ENCODE measurements at regions not wholly inside any gene's neighbourhood (a gene's known extent, or its start where the extent isn't known, plus 50 kb on each side); places are given as distances from the start of the nearest gene placed in this dataset.
"Not testable (repeated sequence)": the region's sequence is repeated elsewhere in the genome, so short reads cannot be mapped to it uniquely, and the experiment has no call there.

- peaks cover 11% of the 10 kb centered on the region for H3K36me3 Mint-ChIP-seq
Measured at GRCh38 chr1:832136-832535, 91.6 kb upstream of the SAMD11 start.

GRCh38 chr1:833226-833625 is 90.5 kb upstream of the SAMD11 start:
- H3K27ac Mint-ChIP-seq; H3K9me3 Mint-ChIP-seq; H3K27me3 Mint-ChIP-seq (ENCODE audit: low read depth); DNase-seq (ENCODE audit: low spot score in 2 of 2, unreplicated experiment in 2 of 2); H3K4me3 Mint-ChIP-seq: not testable (repeated sequence)
- peaks cover 11% of the 10 kb centered on the region for H3K36me3 Mint-ChIP-seq
- H3K4me1 Mint-ChIP-seq = peaks cover 21% of the 10 kb centered on the region

More at GRCh38 chr1:832136-832535, 91.6 kb upstream of the SAMD11 start:
- Mint-ChIP-seq H3K4me3 (no peak overlapping the region), H3K27ac (no peak overlapping the region), H3K9me3 (no peaks in the 10 kb centered on the region), H3K4me1 (peaks cover 20% of the 10 kb centered on the region), H3K27me3 (ENCODE audit: low read depth) (peaks cover 1% of the 10 kb centered on the region)
- no peak for DNase-seq (ENCODE audit: low spot score in 2 of 2, unreplicated experiment in 2 of 2)
- TF ChIP-seq CTCF (IDR thresholded peaks at IDR 0.05; ENCODE audit: unreplicated experiment) = no peak

GRCh38 chr1:835509-835908 is 88.2 kb upstream of the SAMD11 start:
- Mint-ChIP-seq H3K4me1 (peaks cover 24% of the 10 kb centered on the region), H3K36me3 (peaks cover 11% of the 10 kb centered on the region)
- not testable (repeated sequence) for H3K27ac Mint-ChIP-seq; H3K4me3 Mint-ChIP-seq; H3K9me3 Mint-ChIP-seq; H3K27me3 Mint-ChIP-seq (ENCODE audit: low read depth); DNase-seq (ENCODE audit: low spot score in 2 of 2, unreplicated experiment in 2 of 2)

- not testable (repeated sequence) for H3K4me3 Mint-ChIP-seq; H3K36me3 Mint-ChIP-seq; H3K27me3 Mint-ChIP-seq (ENCODE audit: low read depth); H3K9me3 Mint-ChIP-seq; H3K27ac Mint-ChIP-seq; DNase-seq (ENCODE audit: low spot score in 2 of 2, unreplicated experiment in 2 of 2)
- peaks cover 16% of the 10 kb centered on the region for H3K4me1 Mint-ChIP-seq
Measured at GRCh38 chr1:837601-838000, 86.1 kb upstream of the SAMD11 start.

- not testable (repeated sequence) for H3K27me3 Mint-ChIP-seq (ENCODE audit: low read depth); H3K9me3 Mint-ChIP-seq; H3K27ac Mint-ChIP-seq; H3K4me3 Mint-ChIP-seq; H3K36me3 Mint-ChIP-seq; DNase-seq (ENCODE audit: low spot score in 2 of 2, unreplicated experiment in 2 of 2)
- peaks cover 14% of the 10 kb centered on the region for H3K4me1 Mint-ChIP-seq
Measured at GRCh38 chr1:838291-838690, 85.4 kb upstream of the SAMD11 start.

GRCh38 chr1:840592-840991 is 83.1 kb upstream of the SAMD11 start:
- H3K36me3 Mint-ChIP-seq; H3K27ac Mint-ChIP-seq; H3K27me3 Mint-ChIP-seq (ENCODE audit: low read depth); H3K9me3 Mint-ChIP-seq; H3K4me3 Mint-ChIP-seq; DNase-seq (ENCODE audit: low spot score in 2 of 2, unreplicated experiment in 2 of 2): not testable (repeated sequence)
- peaks cover 28% of the 10 kb centered on the region for H3K4me1 Mint-ChIP-seq

GRCh38 chr1:841671-842425 is 81.9 kb upstream of the SAMD11 start:
- not testable (repeated sequence) for H3K36me3 Mint-ChIP-seq; DNase-seq (ENCODE audit: low spot score in 2 of 2, unreplicated experiment in 2 of 2); H3K9me3 Mint-ChIP-seq; H3K27me3 Mint-ChIP-seq (ENCODE audit: low read depth); H3K27ac Mint-ChIP-seq; H3K4me3 Mint-ChIP-seq
- peaks cover 35% of the 10 kb centered on the region for H3K4me1 Mint-ChIP-seq

GRCh38 chr1:842799-843198 is 80.9 kb upstream of the SAMD11 start:
- not testable (repeated sequence) for H3K27ac Mint-ChIP-seq; H3K9me3 Mint-ChIP-seq; H3K27me3 Mint-ChIP-seq (ENCODE audit: low read depth); H3K36me3 Mint-ChIP-seq; H3K4me3 Mint-ChIP-seq; DNase-seq (ENCODE audit: low spot score in 2 of 2, unreplicated experiment in 2 of 2)
- H3K4me1 Mint-ChIP-seq = peaks cover 35% of the 10 kb centered on the region

GRCh38 chr1:843946-844345 is 79.8 kb upstream of the SAMD11 start:
- not testable (repeated sequence) for DNase-seq (ENCODE audit: low spot score in 2 of 2, unreplicated experiment in 2 of 2); H3K36me3 Mint-ChIP-seq; H3K27me3 Mint-ChIP-seq (ENCODE audit: low read depth); H3K4me3 Mint-ChIP-seq; H3K9me3 Mint-ChIP-seq
- Mint-ChIP-seq H3K27ac (peak overlapping the region; percentile 34), H3K4me1 (peaks cover 27% of the 10 kb centered on the region)

GRCh38 chr1:844472-845026 is 79.2 kb upstream of the SAMD11 start:
- no peaks in the 10 kb centered on the region for H3K27me3 Mint-ChIP-seq (ENCODE audit: low read depth)
- no peak overlapping the region for H3K4me3 Mint-ChIP-seq
- no peak for TF ChIP-seq CTCF (IDR thresholded peaks at IDR 0.05; ENCODE audit: unreplicated experiment)
- H3K27ac Mint-ChIP-seq = peak overlapping the region; percentile 34
- H3K9me3 Mint-ChIP-seq = no peaks in the 10 kb centered on the region
- no peaks in the 10 kb centered on the region for H3K36me3 Mint-ChIP-seq
- H3K4me1 Mint-ChIP-seq = peaks cover 25% of the 10 kb centered on the region
- DNase-seq (ENCODE audit: low spot score in 2 of 2, unreplicated experiment in 2 of 2) = no peak

GRCh38 chr1:845641-846040 is 78.1 kb upstream of the SAMD11 start:
- not testable (repeated sequence) for H3K4me3 Mint-ChIP-seq; H3K27me3 Mint-ChIP-seq (ENCODE audit: low read depth)
- peak overlapping the region; percentile 86 for H3K27ac Mint-ChIP-seq

GRCh38 chr1:849873-850272 is 73.8 kb upstream of the SAMD11 start:
- H3K27me3 Mint-ChIP-seq (ENCODE audit: low read depth); H3K36me3 Mint-ChIP-seq; DNase-seq (ENCODE audit: low spot score in 2 of 2, unreplicated experiment in 2 of 2); H3K27ac Mint-ChIP-seq; H3K9me3 Mint-ChIP-seq; H3K4me3 Mint-ChIP-seq: not testable (repeated sequence)
- H3K4me1 Mint-ChIP-seq = peaks cover 12% of the 10 kb centered on the region

More at GRCh38 chr1:845641-846040, 78.1 kb upstream of the SAMD11 start:
- DNase-seq (ENCODE audit: low spot score in 2 of 2, unreplicated experiment in 2 of 2); H3K9me3 Mint-ChIP-seq; H3K36me3 Mint-ChIP-seq: not testable (repeated sequence)
- H3K4me1 Mint-ChIP-seq = peaks cover 24% of the 10 kb centered on the region

All from mesothelial cell of epicardium (in vitro differentiated cells).